H9 (cell line): ENCODE measurements at regions not wholly inside any gene's neighbourhood (a gene's known extent, or its start where the extent isn't known, plus 50 kb on each side); places are given as distances from the start of the nearest gene placed in this dataset.
A peak's percentile ranks its signal among the peaks of the same experiment; 100 is the strongest.
"Not testable (repeated sequence)": the region's sequence is repeated elsewhere in the genome, so short reads cannot be mapped to it uniquely, and the experiment has no call there.

Experiments used
- DNase-seq: peaks from one replicate; pipeline ENCODE4 v3.0.0-alpha.2; 2017
- H2AFZ ChIP-seq: one replicate; pipeline ENCODE4 v1.6.1; 2013; ENCODE audit warnings: mild to moderate bottlenecking, low read length, control low read depth, moderate library complexity
- H2AK5ac ChIP-seq: 2 replicates; pipeline ENCODE4 v1.6.1; 2013; ENCODE audit warnings: low read length, control low read depth, mixed read lengths; ENCODE audit not compliant: insufficient read length
- H2BK120ac ChIP-seq: one replicate; pipeline ENCODE4 v1.6.1; 2013; ENCODE audit warnings: low read depth, mild to moderate bottlenecking, low read length, control low read depth, inconsistent platforms; ENCODE audit not compliant: poor library complexity, severe bottlenecking
- H2BK12ac ChIP-seq: 2 replicates; pipeline ENCODE4 v1.6.1; 2013; ENCODE audit warnings: low read length, control low read depth, mixed read lengths, low read depth; ENCODE audit not compliant: insufficient read length
- H2BK15ac ChIP-seq: 2 replicates; pipeline ENCODE4 v1.6.1; 2013; ENCODE audit warnings: low read depth, low read length, control low read depth
- H2BK20ac ChIP-seq: one replicate; pipeline ENCODE4 v1.6.1; 2013; ENCODE audit warnings: low read depth, mild to moderate bottlenecking, low read length, control low read depth, inconsistent platforms; ENCODE audit not compliant: poor library complexity, severe bottlenecking
- H2BK5ac ChIP-seq: 2 replicates; pipeline ENCODE4 v1.6.1; 2013; ENCODE audit warnings: low read length, control low read depth, mixed read lengths; ENCODE audit not compliant: insufficient read length
- H3K14ac ChIP-seq: 2 replicates; pipeline ENCODE4 v1.6.1; 2013; ENCODE audit warnings: low read length, control low read depth; ENCODE audit not compliant: insufficient read depth
- H3K18ac ChIP-seq: 2 replicates; pipeline ENCODE4 v1.6.1; 2013; ENCODE audit warnings: low read depth, mild to moderate bottlenecking, mixed read lengths, low read length, control low read depth; ENCODE audit not compliant: insufficient read length
- H3K23ac ChIP-seq: 2 replicates; pipeline ENCODE4 v1.6.1; 2013; ENCODE audit warnings: low read length, control low read depth, mixed read lengths, low read depth; ENCODE audit not compliant: insufficient read length
- H3K23me2 ChIP-seq: 2 replicates; pipeline ENCODE4 v1.6.1; 2013; ENCODE audit warnings: low read depth, mild to moderate bottlenecking, mixed read lengths, low read length, control low read depth; ENCODE audit not compliant: insufficient read length, poor library complexity, severe bottlenecking
- H3K27ac ChIP-seq: 2 replicates; pipeline ENCODE4 v1.5.1; 2013; ENCODE audit warnings: low read length, control low read depth, mixed read lengths, low read depth; ENCODE audit not compliant: insufficient read length
- H3K27me3 ChIP-seq: 2 replicates; pipeline ENCODE4 v1.6.1; 2013; ENCODE audit warnings: low read length, control low read depth, inconsistent platforms; ENCODE audit not compliant: insufficient read depth
- H3K4ac ChIP-seq: 2 replicates; pipeline ENCODE4 v1.6.1; 2013; ENCODE audit warnings: low read depth, mild to moderate bottlenecking, control low read depth, inconsistent platforms, low read length, moderate library complexity
- H3K4me1 ChIP-seq: 2 replicates; pipeline ENCODE4 v1.6.1; 2013; ENCODE audit warnings: low read length, control low read depth, inconsistent platforms; ENCODE audit not compliant: insufficient read depth
- H3K4me2 ChIP-seq: 2 replicates; pipeline ENCODE4 v1.6.1; 2013; ENCODE audit warnings: low read length, control low read depth, mixed read lengths; ENCODE audit not compliant: insufficient read length, insufficient read depth
- H3K56ac ChIP-seq: 2 replicates; pipeline ENCODE4 v1.6.1; 2013; ENCODE audit warnings: low read depth, mild to moderate bottlenecking, mixed read lengths, low read length, control low read depth; ENCODE audit not compliant: insufficient read length
- H3K79me1 ChIP-seq: 2 replicates; pipeline ENCODE4 v1.6.1; 2013; ENCODE audit warnings: low read depth, mild to moderate bottlenecking, moderate library complexity, low read length, control low read depth, inconsistent platforms; ENCODE audit not compliant: insufficient read depth, poor library complexity, severe bottlenecking
- H3K79me2 ChIP-seq: 2 replicates; pipeline ENCODE4 v1.6.1; 2013; ENCODE audit warnings: low read length, control low read depth, inconsistent platforms; ENCODE audit not compliant: insufficient read depth
- H3K9ac ChIP-seq: 2 replicates; pipeline ENCODE4 v1.6.1; 2013; ENCODE audit warnings: low read length, control low read depth, mixed read lengths; ENCODE audit not compliant: insufficient read length; ENCODE audit errors: extremely low read depth
- H3K9me3 ChIP-seq: one replicate; pipeline ENCODE4 v1.6.1; 2013; ENCODE audit warnings: low read depth, low read length, inconsistent platforms; ENCODE audit not compliant: control insufficient read depth
- H3T11ph ChIP-seq: one replicate; pipeline ENCODE4 v1.6.1; 2013; ENCODE audit warnings: mild to moderate bottlenecking, low read length, control low read depth, inconsistent platforms
- H4K20me1 ChIP-seq: one replicate; pipeline ENCODE4 v1.6.1; 2013; ENCODE audit not compliant: control insufficient read depth, insufficient read length, insufficient read depth
- H4K5ac ChIP-seq: 2 replicates; pipeline ENCODE4 v1.6.1; 2013; ENCODE audit warnings: low read depth, mild to moderate bottlenecking, mixed read lengths, low read length, control low read depth; ENCODE audit not compliant: insufficient read length
- H4K8ac ChIP-seq: replicated peaks from 2 replicates; pipeline ENCODE4 v1.6.1; 2013; ENCODE audit warnings: low read length, control low read depth, mixed read lengths, low read depth; ENCODE audit not compliant: insufficient read length
- H4K91ac ChIP-seq: 2 replicates; pipeline ENCODE4 v1.6.1; 2013; ENCODE audit warnings: low read depth, mild to moderate bottlenecking, moderate library complexity, mixed read lengths, low read length, control low read depth; ENCODE audit not compliant: insufficient read length
- H3K27ac Mint-ChIP-seq, 3 experiments: 2 replicates in 2 of 3; 3 replicates in 1 of 3; pipeline ENCODE4 v1.8.0; 2020 to 2021; ENCODE audit warnings: mixed read lengths in 3 of 3, mild to moderate bottlenecking in 1 of 3, moderate library complexity in 1 of 3
- H3K27me3 Mint-ChIP-seq: 2 replicates; pipeline ENCODE4 v1.8.0; 2021; ENCODE audit warnings: low read depth, mild to moderate bottlenecking, moderate library complexity, mixed read lengths
- H3K36me3 Mint-ChIP-seq, 3 experiments: 2 replicates in 2 of 3; 3 replicates in 1 of 3; pipeline ENCODE4 v1.8.0; 2020 to 2021; ENCODE audit warnings: low read depth in 3 of 3, mixed read lengths in 3 of 3; ENCODE audit not compliant: insufficient read depth in 1 of 3
- H3K4me1 Mint-ChIP-seq, 2 experiments: 2 replicates each; pipeline ENCODE4 v1.8.0; 2020; ENCODE audit warnings: mixed read lengths in 2 of 2
- H3K4me3 Mint-ChIP-seq, 2 experiments: 2 replicates in 1 of 2; 3 replicates in 1 of 2; pipeline ENCODE4 v1.8.0; 2020 to 2021; ENCODE audit warnings: mild to moderate bottlenecking in 2 of 2, mixed read lengths in 2 of 2, moderate library complexity in 1 of 2
- H3K9me3 Mint-ChIP-seq, 2 experiments: 2 replicates in 1 of 2; 3 replicates in 1 of 2; pipeline ENCODE4 v1.8.0; 2020; ENCODE audit warnings: mild to moderate bottlenecking in 2 of 2, mixed read lengths in 2 of 2, moderate library complexity in 1 of 2
- WGBS: extraction: QIAGEN DNeasy Blood & Tissue Kit; methylation state at CpG from one replicate; pipeline ENCODE4 v1.1.7; 2013; ENCODE audit warnings: missing lambda C conversion rate, low lambda C conversion rate, mixed read lengths; ENCODE audit not compliant: insufficient read length; ENCODE audit errors: extremely low coverage; 5-methylcytosine and 5-hydroxymethylcytosine counted together
- TF ChIP-seq, protein P1 (sequence below): fragments of 200-600 bp; sonication (generic); conservative IDR thresholded peaks from 3 replicates; pipeline ENCODE4 v1.8.0; 2021; ENCODE audit warnings: antibody characterized with exemption, mild to moderate bottlenecking

DNA sequence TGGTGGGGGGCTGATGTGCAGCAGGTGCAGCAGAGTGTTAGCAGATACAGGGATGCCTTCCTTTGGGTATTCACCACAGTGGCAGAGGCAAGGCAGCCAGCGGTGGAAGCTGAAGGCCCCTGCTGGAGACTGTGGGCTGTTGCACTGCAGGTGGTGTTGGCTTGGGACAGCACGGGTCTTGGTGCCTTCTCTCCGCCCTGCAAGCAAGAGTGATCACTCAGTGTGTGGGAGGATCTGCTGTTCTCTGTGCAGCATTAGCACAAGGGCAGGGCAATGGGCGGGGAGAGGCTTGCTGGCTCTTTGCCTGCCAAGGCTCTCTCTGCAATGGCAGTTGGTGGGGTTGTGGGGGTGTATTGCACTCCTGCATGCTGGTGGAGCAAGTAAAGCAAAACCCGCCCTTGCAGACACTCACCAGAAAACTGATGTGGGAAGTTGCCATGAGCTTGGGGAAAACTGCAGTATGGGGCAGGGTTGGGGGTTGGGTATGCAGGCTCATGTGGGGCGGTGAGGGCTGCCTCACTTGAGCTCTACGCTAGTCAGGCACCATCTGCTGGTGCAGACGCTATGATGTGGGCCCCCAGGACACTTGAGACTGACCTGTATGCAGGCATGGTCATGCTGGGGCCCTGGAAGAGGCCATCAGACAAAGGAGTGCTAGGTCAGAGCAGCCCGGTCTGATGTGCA is 820.8 kb upstream of the GRIA3 start:
- TF ChIP-seq, protein P1, sequence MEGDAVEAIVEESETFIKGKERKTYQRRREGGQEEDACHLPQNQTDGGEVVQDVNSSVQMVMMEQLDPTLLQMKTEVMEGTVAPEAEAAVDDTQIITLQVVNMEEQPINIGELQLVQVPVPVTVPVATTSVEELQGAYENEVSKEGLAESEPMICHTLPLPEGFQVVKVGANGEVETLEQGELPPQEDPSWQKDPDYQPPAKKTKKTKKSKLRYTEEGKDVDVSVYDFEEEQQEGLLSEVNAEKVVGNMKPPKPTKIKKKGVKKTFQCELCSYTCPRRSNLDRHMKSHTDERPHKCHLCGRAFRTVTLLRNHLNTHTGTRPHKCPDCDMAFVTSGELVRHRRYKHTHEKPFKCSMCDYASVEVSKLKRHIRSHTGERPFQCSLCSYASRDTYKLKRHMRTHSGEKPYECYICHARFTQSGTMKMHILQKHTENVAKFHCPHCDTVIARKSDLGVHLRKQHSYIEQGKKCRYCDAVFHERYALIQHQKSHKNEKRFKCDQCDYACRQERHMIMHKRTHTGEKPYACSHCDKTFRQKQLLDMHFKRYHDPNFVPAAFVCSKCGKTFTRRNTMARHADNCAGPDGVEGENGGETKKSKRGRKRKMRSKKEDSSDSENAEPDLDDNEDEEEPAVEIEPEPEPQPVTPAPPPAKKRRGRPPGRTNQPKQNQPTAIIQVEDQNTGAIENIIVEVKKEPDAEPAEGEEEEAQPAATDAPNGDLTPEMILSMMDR, result peak; percentile 35; the same call in 2 of the 3 replicates
- H2BK20ac ChIP-seq, result no peak overlapping the region
- no peaks in the 10 kb centered on the region for H3K4me1 Mint-ChIP-seq
- no peak overlapping the region for H3K14ac ChIP-seq
- H2AFZ ChIP-seq, result no peak overlapping the region
- H2BK5ac ChIP-seq, result no peak overlapping the region
- H4K20me1 ChIP-seq, result no peaks in the 10 kb centered on the region
- no peak overlapping the region for H3K4ac ChIP-seq
- H3K79me1 ChIP-seq, result no peaks in the 10 kb centered on the region
- no peak overlapping the region for H3K23ac ChIP-seq
- H3K56ac ChIP-seq, result no peak overlapping the region
- no peak overlapping the region for H3K9ac ChIP-seq
- DNase-seq, result peak; percentile 39
- H3T11ph ChIP-seq, result no peak overlapping the region
- no peak overlapping the region for H2BK12ac ChIP-seq
- H3K36me3 Mint-ChIP-seq, result peaks cover 0 to 5% (median 0%) of the 10 kb centered on the region in 3 experiments; a peak in 1 of 7 replicates
- no CpG with 5 or more reads among the region's 9 CpGs for WGBS
- H3K9me3 ChIP-seq, result peaks cover 14% of the 10 kb centered on the region
- no peak overlapping the region for H3K4me2 ChIP-seq
- no peak overlapping the region for H3K18ac ChIP-seq
- H2BK120ac ChIP-seq, result no peak overlapping the region
- no peaks in the 10 kb centered on the region for H3K4me1 ChIP-seq
- no peak overlapping the region for H2AK5ac ChIP-seq
- H3K27ac Mint-ChIP-seq, result no peak overlapping the region
- H3K27ac ChIP-seq, result no peak overlapping the region
- no peak overlapping the region for H4K91ac ChIP-seq
- H4K5ac ChIP-seq, result no peak overlapping the region
- no peak overlapping the region for H4K8ac ChIP-seq
- no peak overlapping the region for H3K4me3 Mint-ChIP-seq
- no peaks in the 10 kb centered on the region for H3K79me2 ChIP-seq
- H3K27me3 Mint-ChIP-seq, result no peaks in the 10 kb centered on the region
- no peak overlapping the region for H2BK15ac ChIP-seq
- peaks cover 18 to 79% of the 10 kb centered on the region in 2 experiments; a peak in 4 of 5 replicates for H3K9me3 Mint-ChIP-seq
- H3K23me2 ChIP-seq, result no peaks in the 10 kb centered on the region
- H3K27me3 ChIP-seq, result no peaks in the 10 kb centered on the region

DNA sequence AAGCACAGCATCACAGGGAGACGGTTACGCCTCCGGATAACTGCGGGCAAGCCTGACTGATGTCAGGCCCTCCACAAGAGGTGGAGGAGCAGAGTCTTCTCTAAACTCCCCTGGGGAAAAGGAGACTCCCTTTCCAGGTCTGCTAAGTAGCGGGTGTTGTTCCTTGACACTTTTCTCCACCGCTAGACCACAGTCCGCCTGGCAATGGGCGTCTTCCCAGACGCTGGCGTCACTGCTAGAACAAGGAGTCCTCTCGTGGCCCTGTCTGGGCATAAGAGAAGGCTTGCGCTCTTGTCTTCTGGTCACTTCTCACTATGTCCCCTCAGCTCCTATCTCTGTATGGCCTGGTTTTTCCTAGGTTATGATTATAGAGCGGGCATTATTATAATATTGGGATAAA is 808.5 kb upstream of the GRIA3 start:
- H3K27ac ChIP-seq, H2BK120ac ChIP-seq, H2BK15ac ChIP-seq, H3K18ac ChIP-seq, H3K4me1 Mint-ChIP-seq, H2BK5ac ChIP-seq, H3K9ac ChIP-seq, H2BK12ac ChIP-seq, H3K14ac ChIP-seq, H3K79me1 ChIP-seq, H4K5ac ChIP-seq, H2AFZ ChIP-seq, H3K27me3 ChIP-seq, H3K36me3 Mint-ChIP-seq, H3K4ac ChIP-seq, DNase-seq, H3K27me3 Mint-ChIP-seq, H3K4me2 ChIP-seq, H2AK5ac ChIP-seq, H3K27ac Mint-ChIP-seq, H3K23ac ChIP-seq, H3K4me3 Mint-ChIP-seq, H3K4me1 ChIP-seq, H3K56ac ChIP-seq, H3K79me2 ChIP-seq, H4K20me1 ChIP-seq, H4K8ac ChIP-seq, H3K23me2 ChIP-seq, H3T11ph ChIP-seq, H4K91ac ChIP-seq, H2BK20ac ChIP-seq: not testable (repeated sequence)
- peaks cover 7 to 63% of the 10 kb centered on the region in 2 experiments for H3K9me3 Mint-ChIP-seq
- no CpG with 5 or more reads among the region's 13 CpGs for WGBS
- peaks cover 17% of the 10 kb centered on the region for H3K9me3 ChIP-seq
